CD14-positive monocyte (primary cell): ENCODE measurements at regions not wholly inside any gene's neighbourhood (a gene's known extent, or its start where the extent isn't known, plus 50 kb on each side); places are given as distances from the start of the nearest gene placed in this dataset.

Experiments used
- DNase-seq, 3 donors: peaks; one replicate each; pipeline ENCODE4 v3.0.0-alpha.2; 2011 to 2022
- H2AFZ ChIP-seq: 2 replicates; pipeline ENCODE4 v1.6.0; 2012; ENCODE audit warnings: mild to moderate bottlenecking, low read depth, low read length, inconsistent platforms; ENCODE audit not compliant: insufficient read depth, poor library complexity, severe bottlenecking
- H3K27ac ChIP-seq, 2 donors: 1 replicate in 1 of 2; 2 replicates in 1 of 2; pipeline ENCODE4 v1.5.1; 2012 to 2013; ENCODE audit warnings: low read length in 2 of 2, control low read depth in 1 of 2, inconsistent platforms in 1 of 2, low read depth in 1 of 2, mild to moderate bottlenecking in 1 of 2
- H3K27me3 ChIP-seq, 2 donors: one replicate each; pipeline versions ENCODE4 v1.6.0 to v1.6.1; 2011 to 2013; ENCODE audit warnings: low read length in 2 of 2; ENCODE audit not compliant: control insufficient read depth in 2 of 2, insufficient read depth in 2 of 2
- H3K36me3 ChIP-seq, 2 donors: replicated peaks in 1 of 2; 1 replicate in 1 of 2; 2 replicates in 1 of 2; pipeline versions ENCODE4 v1.5.1 to v1.6.1; 2012 to 2013; ENCODE audit warnings: low read length in 2 of 2, control low read depth in 1 of 2, inconsistent platforms in 1 of 2, mild to moderate bottlenecking in 1 of 2; ENCODE audit not compliant: insufficient read depth in 2 of 2, control insufficient read depth in 1 of 2
- H3K4me1 ChIP-seq, 2 donors: 1 replicate in 1 of 2; 2 replicates in 1 of 2; pipeline versions ENCODE4 v1.5.1 to v1.6.1; 2012 to 2013; ENCODE audit warnings: low read length in 2 of 2, control low read depth in 1 of 2, inconsistent platforms in 1 of 2, mild to moderate bottlenecking in 1 of 2, moderate library complexity in 1 of 2; ENCODE audit not compliant: insufficient read depth in 2 of 2, control insufficient read depth in 1 of 2
- H3K4me2 ChIP-seq: replicated peaks from 2 replicates; pipeline ENCODE3; 2012; ENCODE audit warnings: low read length, moderate library complexity, mild to moderate bottlenecking; ENCODE audit not compliant: poor library complexity, severe bottlenecking; ENCODE audit errors: extremely low read depth
- H3K4me3 ChIP-seq, 3 experiments: fragments of 200-600 bp in 1 of 3; sonication (generic) in 1 of 3; replicated peaks in 1 of 3; 1 replicate in 2 of 3; 2 replicates in 1 of 3; pipeline ENCODE4 v1.5.1; 2011 to 2013; ENCODE audit warnings: low read length in 3 of 3, mild to moderate bottlenecking in 3 of 3, control low read depth in 2 of 3, low read depth in 2 of 3, inconsistent platforms in 1 of 3, moderate library complexity in 1 of 3
- H3K79me2 ChIP-seq: 2 replicates; pipeline ENCODE4 v1.6.0; 2012; ENCODE audit warnings: mild to moderate bottlenecking, control low read depth, inconsistent platforms, low read length, moderate library complexity; ENCODE audit not compliant: insufficient read depth
- H3K9ac ChIP-seq: 2 replicates; pipeline ENCODE4 v1.6.0; 2017; ENCODE audit warnings: low read length, mild to moderate bottlenecking; ENCODE audit not compliant: insufficient read depth, poor library complexity, severe bottlenecking
- H3K9me3 ChIP-seq, 2 donors: replicated peaks in 1 of 2; 1 replicate in 1 of 2; 2 replicates in 1 of 2; pipeline versions ENCODE4 v1.5.1 to v1.6.1; 2012 to 2013; ENCODE audit warnings: low read length in 2 of 2, control low read depth in 1 of 2; ENCODE audit not compliant: control insufficient read depth in 1 of 2, insufficient read depth in 1 of 2
- H4K20me1 ChIP-seq: 2 replicates; pipeline ENCODE4 v1.6.0; 2012; ENCODE audit warnings: mild to moderate bottlenecking, low read length, control low read depth, moderate library complexity; ENCODE audit not compliant: insufficient read depth
- H3K27ac Mint-ChIP-seq, 7 donors: one replicate each; pipeline ENCODE4 v1.8.0; 2020; ENCODE audit warnings: mild to moderate bottlenecking in 7 of 7, mixed read lengths in 7 of 7, moderate library complexity in 6 of 7, inconsistent platforms in 2 of 7
- H3K27me3 Mint-ChIP-seq, 3 donors: one replicate each; pipeline ENCODE4 v1.8.0; 2021 to 2022; ENCODE audit warnings: low read depth in 3 of 3, mild to moderate bottlenecking in 3 of 3, mixed read lengths in 3 of 3, moderate library complexity in 3 of 3, inconsistent platforms in 1 of 3
- H3K36me3 Mint-ChIP-seq, 2 donors: one replicate each; pipeline ENCODE4 v1.8.0; 2020; ENCODE audit warnings: mixed read lengths in 2 of 2, inconsistent platforms in 1 of 2, mild to moderate bottlenecking in 1 of 2
- H3K4me1 Mint-ChIP-seq: one replicate; pipeline ENCODE4 v1.8.0; 2020; ENCODE audit warnings: mild to moderate bottlenecking, mixed read lengths
- H3K4me3 Mint-ChIP-seq, 2 donors: one replicate each; pipeline ENCODE4 v1.8.0; 2020; ENCODE audit warnings: mild to moderate bottlenecking in 2 of 2, mixed read lengths in 2 of 2, moderate library complexity in 1 of 2
- H3K9me3 Mint-ChIP-seq, 7 donors: one replicate each; pipeline ENCODE4 v1.8.0; 2020 to 2022; ENCODE audit warnings: mixed read lengths in 7 of 7, mild to moderate bottlenecking in 6 of 7, moderate library complexity in 6 of 7, inconsistent platforms in 2 of 7
- WGBS: methylation state at CpG from one replicate; pipeline ENCODE4 v1.1.5; 2013; ENCODE audit warnings: missing lambda C conversion rate; ENCODE audit not compliant: insufficient coverage; 5-methylcytosine and 5-hydroxymethylcytosine counted together
- intact Hi-C, 2 donors: fragments of 100-400 bp; cut with micrococcal nuclease; formaldehyde crosslinking; loops; one replicate each; pipeline versions ENCODE4 v1.15.0 to v1.15.1; 2023
- TF ChIP-seq, protein P1 (sequence below): fragments of 200-600 bp; IDR thresholded peaks from one replicate; pipeline ENCODE4 v1.8.0; 2022; ENCODE audit warnings: antibody characterized with exemption, mild to moderate bottlenecking

DNA sequence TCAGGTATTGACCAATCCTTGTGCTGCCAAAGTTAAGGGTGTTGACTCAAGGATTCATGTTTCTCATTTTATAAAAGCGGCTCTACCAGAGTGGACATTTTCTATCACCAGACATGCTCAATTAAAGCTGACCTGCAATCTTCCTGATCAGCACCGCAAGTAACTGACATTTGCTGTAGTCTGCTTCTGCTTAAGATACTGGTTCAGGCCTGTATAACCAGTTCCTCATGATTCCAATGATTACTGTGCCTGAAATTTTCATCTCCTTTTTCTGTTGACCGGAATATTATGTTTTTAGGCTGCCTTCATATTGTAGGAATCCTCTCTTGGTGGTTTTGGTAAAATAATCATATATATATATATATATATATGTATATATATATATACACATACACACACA lies 160.2 kb upstream of the SPIN4 start:
- Mint-ChIP-seq H3K27ac (no peak overlapping the region), H3K4me1 (no peaks in the 10 kb centered on the region), H3K4me3 (no peak overlapping the region), H3K36me3 (no peaks in the 10 kb centered on the region), H3K27me3 (no peaks in the 10 kb centered on the region), H3K9me3 (no peaks in the 10 kb centered on the region)
- Histone ChIP-seq H3K27ac (no peak overlapping the region), H2AFZ (no peak overlapping the region), H3K4me2 (no peak overlapping the region), H3K36me3 (no peaks in the 10 kb centered on the region), H3K4me3 (no peak overlapping the region), H3K9ac (no peak overlapping the region), H3K9me3 (no peaks in the 10 kb centered on the region), H3K27me3 (no peaks in the 10 kb centered on the region), H3K4me1 (no peaks in the 10 kb centered on the region), H4K20me1 (no peaks in the 10 kb centered on the region), H3K79me2 (no peaks in the 10 kb centered on the region)
- TF ChIP-seq, protein P1, sequence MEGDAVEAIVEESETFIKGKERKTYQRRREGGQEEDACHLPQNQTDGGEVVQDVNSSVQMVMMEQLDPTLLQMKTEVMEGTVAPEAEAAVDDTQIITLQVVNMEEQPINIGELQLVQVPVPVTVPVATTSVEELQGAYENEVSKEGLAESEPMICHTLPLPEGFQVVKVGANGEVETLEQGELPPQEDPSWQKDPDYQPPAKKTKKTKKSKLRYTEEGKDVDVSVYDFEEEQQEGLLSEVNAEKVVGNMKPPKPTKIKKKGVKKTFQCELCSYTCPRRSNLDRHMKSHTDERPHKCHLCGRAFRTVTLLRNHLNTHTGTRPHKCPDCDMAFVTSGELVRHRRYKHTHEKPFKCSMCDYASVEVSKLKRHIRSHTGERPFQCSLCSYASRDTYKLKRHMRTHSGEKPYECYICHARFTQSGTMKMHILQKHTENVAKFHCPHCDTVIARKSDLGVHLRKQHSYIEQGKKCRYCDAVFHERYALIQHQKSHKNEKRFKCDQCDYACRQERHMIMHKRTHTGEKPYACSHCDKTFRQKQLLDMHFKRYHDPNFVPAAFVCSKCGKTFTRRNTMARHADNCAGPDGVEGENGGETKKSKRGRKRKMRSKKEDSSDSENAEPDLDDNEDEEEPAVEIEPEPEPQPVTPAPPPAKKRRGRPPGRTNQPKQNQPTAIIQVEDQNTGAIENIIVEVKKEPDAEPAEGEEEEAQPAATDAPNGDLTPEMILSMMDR: no peak
- intact Hi-C loops: no loop called here
- 100% methylated on average over 1 of the region's 3 CpGs for WGBS
- DNase-seq: no peak

GRCh38 chrX:63508668-63509067 lies 157.5 kb upstream of the SPIN4 start:
- Mint-ChIP-seq H3K27ac (no peak overlapping the region), H3K9me3 (no peaks in the 10 kb centered on the region)
- 80% methylated on average over 1 of the region's 5 CpGs for WGBS

More at GRCh38 chrX:63508668-63509067, 157.5 kb upstream of the SPIN4 start:
- Histone ChIP-seq H3K36me3 (no peaks in the 10 kb centered on the region), H3K4me3 (no peak overlapping the region), H3K9me3 (no peaks in the 10 kb centered on the region), H3K4me2 (no peak overlapping the region), H2AFZ (no peak overlapping the region), H3K79me2 (no peaks in the 10 kb centered on the region), H3K27ac (no peak overlapping the region), H3K4me1 (no peaks in the 10 kb centered on the region), H4K20me1 (no peaks in the 10 kb centered on the region), H3K9ac (no peak overlapping the region), H3K27me3 (no peaks in the 10 kb centered on the region)
- H3K36me3 Mint-ChIP-seq: no peaks in the 10 kb centered on the region
- H3K27me3 Mint-ChIP-seq: no peaks in the 10 kb centered on the region
- H3K4me3 Mint-ChIP-seq: no peak overlapping the region
- H3K4me1 Mint-ChIP-seq: no peaks in the 10 kb centered on the region
- TF ChIP-seq, protein P1: no peak
- DNase-seq: no peak
- intact Hi-C loops: no loop called here
